ENCODE measurements at regions not wholly inside any gene's neighbourhood (a gene's known extent, or its start where the extent isn't known, plus 50 kb on each side); places are given as distances from the start of the nearest gene placed in this dataset.
"Not testable (repeated sequence)": the region's sequence is repeated elsewhere in the genome, so short reads cannot be mapped to it uniquely, and the experiment has no call there.

DNA sequence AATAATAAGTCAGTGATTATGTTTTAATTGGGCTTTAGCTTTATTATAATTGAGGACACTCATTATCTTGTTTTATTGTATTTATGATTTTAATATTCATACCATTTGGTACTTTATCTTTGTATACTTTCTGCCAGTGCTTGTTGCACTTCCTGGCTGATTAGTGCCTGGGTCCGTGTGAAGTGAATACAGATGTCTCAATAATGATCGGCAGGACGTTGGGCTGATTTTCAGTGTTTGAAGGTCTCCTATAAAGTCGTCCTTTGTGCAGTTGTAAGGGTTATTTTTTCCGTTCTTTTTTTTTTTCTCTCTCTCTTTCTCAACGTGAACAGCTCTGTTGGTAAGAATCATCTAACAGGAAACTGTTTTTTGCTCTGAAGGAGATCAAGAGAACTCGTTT, 450.0 kb upstream of the POU3F2 start:
- H3K9me3 Mint-ChIP-seq: no peaks in the 10 kb centered on the region
- no peaks in the 10 kb centered on the region for H3K4me1 Mint-ChIP-seq
- DNase-seq: no peak
- ATAC-seq: no peak
- no peak overlapping the region for H3K4me3 Mint-ChIP-seq
- H3K27ac Mint-ChIP-seq: no peak overlapping the region
- no peaks in the 10 kb centered on the region for H3K27me3 Mint-ChIP-seq

DNA sequence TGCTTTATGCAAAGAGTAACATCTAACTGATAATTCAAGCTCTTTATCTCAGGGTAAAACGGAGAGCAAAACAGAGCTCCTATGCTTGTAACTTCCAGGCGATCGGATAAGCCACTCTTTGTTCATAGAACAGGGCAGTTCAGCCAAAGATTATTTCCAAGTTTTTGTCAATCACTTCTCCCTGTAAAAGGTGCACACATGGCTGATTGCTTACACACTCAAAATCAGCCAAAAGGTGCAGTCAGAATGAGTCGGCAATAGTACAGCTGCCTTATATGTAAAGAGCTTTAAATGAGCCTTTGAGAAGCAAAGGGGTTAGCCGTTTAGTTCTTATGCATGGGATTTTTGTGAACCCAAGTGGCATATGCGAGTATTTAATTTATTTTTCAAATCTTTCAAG, 449.6 kb upstream of the POU3F2 start:
- Mint-ChIP-seq H3K27me3 (no peaks in the 10 kb centered on the region), H3K4me1 (no peaks in the 10 kb centered on the region), H3K9me3 (no peaks in the 10 kb centered on the region), H3K4me3 (no peak overlapping the region), H3K27ac (no peak overlapping the region)
- ATAC-seq (no peak), DNase-seq (no peak)

DNA sequence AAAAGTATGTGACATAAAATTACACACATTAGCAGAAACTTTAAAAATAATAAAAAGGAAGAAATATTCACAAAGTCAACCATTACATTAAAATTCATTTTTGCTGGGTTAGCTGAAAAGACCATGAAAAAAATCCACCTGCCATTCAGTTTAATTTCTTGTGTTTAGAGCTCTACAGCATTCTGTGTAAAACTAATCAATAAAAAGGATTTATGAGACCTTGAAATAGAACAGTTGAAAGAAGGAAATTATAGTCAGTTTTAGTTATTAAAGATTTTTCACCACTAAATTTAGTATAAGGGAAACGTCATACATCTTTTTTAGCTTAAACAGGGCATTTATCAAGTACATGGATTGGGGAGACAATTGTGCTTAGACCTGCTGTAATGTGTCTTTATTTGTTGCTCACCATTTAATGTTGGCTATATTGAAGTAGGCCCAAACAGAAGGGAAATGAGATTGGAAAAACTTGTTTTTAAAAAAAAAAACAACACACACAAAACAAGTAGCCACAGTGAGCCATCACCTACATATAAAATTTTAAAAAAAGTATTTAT, 438.7 kb upstream of the POU3F2 start:
- H3K27ac Mint-ChIP-seq: no peak overlapping the region
- H3K27me3 Mint-ChIP-seq: no peaks in the 10 kb centered on the region
- no peaks in the 10 kb centered on the region for H3K4me1 Mint-ChIP-seq
- ATAC-seq (no peak), DNase-seq (no peak)
- H3K9me3 Mint-ChIP-seq: peaks cover 5 to 6% of the 10 kb centered on the region in 2 donors
- H3K4me3 Mint-ChIP-seq: no peak overlapping the region

- Mint-ChIP-seq H3K9me3 (peaks cover 0 to 25% of the 10 kb centered on the region in 2 donors), H3K4me1 (no peaks in the 10 kb centered on the region), H3K27me3 (no peaks in the 10 kb centered on the region), H3K4me3 (no peak overlapping the region), H3K27ac (no peak overlapping the region)
- DNase-seq: no peak
- no peak for ATAC-seq
Observed at GRCh38 chr6:98416027-98416426, 418.3 kb upstream of the POU3F2 start.

GRCh38 chr6:98416497-98417158, 417.7 kb upstream of the POU3F2 start:
- DNase-seq, H3K4me1 Mint-ChIP-seq, H3K4me3 Mint-ChIP-seq, H3K27me3 Mint-ChIP-seq, ATAC-seq, H3K27ac Mint-ChIP-seq: not testable (repeated sequence)
- H3K9me3 Mint-ChIP-seq: peaks cover 0 to 19% of the 10 kb centered on the region in 2 donors

DNA sequence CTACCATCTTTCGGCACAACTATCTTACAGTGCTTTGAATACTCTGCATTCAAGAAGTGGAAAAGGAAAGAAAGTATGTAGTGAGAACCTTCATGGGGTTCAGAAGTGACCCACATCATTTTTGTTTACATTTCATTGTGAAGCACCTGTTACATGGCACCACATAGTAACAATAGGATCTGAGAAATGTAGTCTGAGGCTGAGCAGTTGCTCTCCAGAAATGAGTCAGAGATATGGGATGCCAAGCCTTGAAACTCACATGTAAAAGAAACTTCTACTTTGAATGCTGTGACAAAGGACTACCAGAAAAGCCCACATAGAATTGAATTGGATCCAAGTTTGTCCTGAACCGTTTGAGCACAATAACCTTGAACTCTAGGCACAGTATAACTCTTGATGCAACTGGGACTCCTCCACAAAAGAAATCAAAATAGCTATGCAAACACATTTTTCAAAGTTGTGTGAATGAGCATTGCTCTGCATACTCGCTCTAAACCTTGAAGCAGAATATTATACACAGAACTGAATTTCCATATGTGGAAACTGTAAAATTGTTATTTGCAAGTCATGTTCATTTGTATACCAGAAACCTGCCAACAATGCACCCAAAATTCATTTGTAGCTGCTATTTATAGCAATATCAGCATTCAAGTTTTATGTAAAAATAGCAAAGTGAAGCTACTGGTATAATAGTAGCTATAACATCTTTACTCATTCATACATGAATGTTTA, 400.9 kb upstream of the POU3F2 start:
- ATAC-seq (no peak), DNase-seq (no peak)
- Mint-ChIP-seq H3K9me3 (peaks cover 6 to 19% of the 10 kb centered on the region in 2 donors), H3K4me3 (no peak overlapping the region), H3K27me3 (no peaks in the 10 kb centered on the region), H3K27ac (no peak overlapping the region), H3K4me1 (no peaks in the 10 kb centered on the region)

GRCh38 chr6:98443633-98444032, 390.7 kb upstream of the POU3F2 start:
- ATAC-seq: no peak
- Mint-ChIP-seq H3K27me3 (no peaks in the 10 kb centered on the region), H3K4me1 (no peaks in the 10 kb centered on the region), H3K27ac (no peak overlapping the region), H3K4me3 (no peak overlapping the region), H3K9me3 (peaks cover 0 to 8% of the 10 kb centered on the region in 2 donors)
- DNase-seq: no peak

DNA sequence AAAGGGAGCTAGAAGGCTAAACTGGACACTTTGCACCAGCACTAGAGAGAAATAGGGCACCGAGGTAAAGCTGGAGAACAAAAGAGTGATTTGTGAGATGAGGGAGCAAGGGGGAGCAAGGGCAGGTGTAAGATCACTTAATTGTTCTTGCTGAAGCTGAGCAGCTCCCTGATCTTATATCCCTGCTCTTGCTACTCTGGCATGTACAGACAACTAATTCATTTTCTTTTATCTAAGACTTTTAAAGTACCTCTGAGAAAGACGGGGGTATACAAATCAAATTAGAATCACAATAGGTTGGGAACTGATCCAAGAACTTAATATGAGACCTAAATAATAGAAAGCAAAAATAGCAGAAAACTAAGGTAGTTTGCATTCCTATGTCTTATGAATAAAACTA, 381.7 kb upstream of the POU3F2 start:
- H3K4me1 Mint-ChIP-seq: no peaks in the 10 kb centered on the region
- DNase-seq (no peak), ATAC-seq (no peak)
- no peak overlapping the region for H3K27ac Mint-ChIP-seq
- no peak overlapping the region for H3K4me3 Mint-ChIP-seq
- H3K27me3 Mint-ChIP-seq: no peaks in the 10 kb centered on the region
- H3K9me3 Mint-ChIP-seq: no peaks in the 10 kb centered on the region

DNA sequence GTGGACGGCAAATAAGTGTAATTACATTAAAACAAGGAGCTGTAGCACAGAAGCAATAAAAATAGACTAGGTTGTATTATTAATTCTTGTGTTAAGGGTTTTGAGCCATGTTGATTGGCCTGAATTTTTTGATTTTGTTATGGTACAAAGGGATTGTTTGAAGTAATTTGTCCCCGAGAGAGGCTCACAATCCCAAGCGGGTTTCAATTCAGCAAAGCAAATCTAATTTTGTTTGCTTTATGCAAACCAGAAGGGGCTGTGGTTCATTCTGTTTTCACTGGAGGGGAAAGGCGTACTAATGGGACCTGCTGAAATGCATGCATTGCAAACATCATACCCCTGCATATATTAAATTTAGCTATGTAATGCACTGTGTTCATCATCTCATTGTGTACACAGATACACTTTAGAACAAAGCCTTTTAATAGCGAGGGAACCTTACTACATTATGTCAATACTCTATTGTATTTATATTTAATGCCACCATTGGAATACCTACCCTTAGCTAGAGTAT, 379.5 kb upstream of the POU3F2 start:
- Mint-ChIP-seq H3K9me3 (no peaks in the 10 kb centered on the region), H3K4me1 (no peaks in the 10 kb centered on the region), H3K27ac (no peak overlapping the region), H3K4me3 (no peak overlapping the region), H3K27me3 (no peaks in the 10 kb centered on the region)
- no peak for DNase-seq
- ATAC-seq: no peak

DNA sequence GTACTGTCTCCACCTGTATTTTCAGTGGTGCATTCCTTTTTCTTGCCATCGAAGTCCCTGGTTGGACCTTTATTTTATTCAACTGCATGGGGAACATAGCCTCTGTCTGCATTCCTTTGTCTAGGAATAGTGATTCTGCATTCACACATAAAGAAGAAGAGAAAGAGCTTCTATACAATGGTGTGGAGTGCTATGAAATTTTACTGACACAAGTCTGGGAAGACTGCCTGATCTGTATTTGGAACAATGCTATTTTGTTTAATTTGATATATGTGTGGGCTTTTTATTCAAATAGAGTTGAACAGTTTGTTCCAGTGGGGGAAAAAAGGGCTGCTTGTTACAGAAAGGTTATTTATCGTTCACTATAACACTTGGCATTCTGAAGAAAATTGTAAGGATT, 375.7 kb upstream of the POU3F2 start:
- H3K27me3 Mint-ChIP-seq: no peaks in the 10 kb centered on the region
- no peak for DNase-seq
- H3K4me1 Mint-ChIP-seq: no peaks in the 10 kb centered on the region
- H3K9me3 Mint-ChIP-seq: no peaks in the 10 kb centered on the region
- H3K4me3 Mint-ChIP-seq: no peak overlapping the region
- H3K27ac Mint-ChIP-seq: no peak overlapping the region
- ATAC-seq: no peak

DNA sequence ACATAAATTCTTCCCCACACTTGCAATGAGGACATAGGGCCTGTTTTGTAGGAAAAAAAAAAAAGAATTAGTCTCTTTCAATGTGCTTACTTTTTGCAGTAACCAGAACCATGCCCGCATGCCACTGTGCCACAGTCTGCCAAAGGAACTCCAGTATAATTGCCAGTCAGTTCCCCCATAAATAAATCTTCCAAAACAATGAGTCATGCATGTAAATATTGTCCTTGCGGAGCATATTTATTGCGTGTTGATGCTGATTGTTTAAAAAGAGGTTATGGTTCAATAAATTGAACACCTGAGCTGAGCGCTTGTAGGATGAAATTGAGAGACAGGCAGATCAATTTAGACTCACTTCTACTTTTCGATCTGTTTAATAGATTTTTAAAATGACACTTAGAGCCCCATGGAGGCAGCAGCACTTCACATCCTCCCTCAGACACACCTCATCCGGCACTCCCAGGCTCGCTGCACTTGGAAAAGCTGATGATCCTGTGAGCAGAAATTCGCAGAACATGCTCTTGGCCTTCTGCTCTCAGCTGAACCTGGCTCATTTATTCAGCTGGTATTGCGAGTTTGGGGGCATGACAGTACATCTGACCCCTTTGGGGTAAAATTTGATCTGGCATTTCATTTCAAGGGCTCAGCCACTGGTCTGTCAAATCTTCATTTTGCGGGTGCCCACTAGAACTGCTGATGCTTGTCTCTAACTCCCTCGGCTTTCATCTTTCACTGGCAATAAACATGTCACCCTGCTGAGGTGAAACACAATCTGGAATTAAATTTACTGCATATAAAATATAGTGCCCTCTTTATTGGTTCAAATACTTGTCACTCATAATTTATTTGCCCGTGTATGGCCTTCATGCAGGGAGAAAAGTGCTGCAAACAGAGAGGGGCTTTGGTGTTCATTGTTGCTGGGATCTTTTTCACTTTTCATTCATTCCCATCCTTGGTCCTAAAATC, 371.1 kb upstream of the POU3F2 start:
- no peaks in the 10 kb centered on the region for H3K27me3 Mint-ChIP-seq
- ATAC-seq (no peak), DNase-seq (no peak)
- no peaks in the 10 kb centered on the region for H3K4me1 Mint-ChIP-seq
- H3K9me3 Mint-ChIP-seq: no peaks in the 10 kb centered on the region
- H3K4me3 Mint-ChIP-seq: no peak overlapping the region
- H3K27ac Mint-ChIP-seq: no peak overlapping the region

GRCh38 chr6:98467091-98467490, 367.3 kb upstream of the POU3F2 start:
- Mint-ChIP-seq H3K27me3 (no peaks in the 10 kb centered on the region), H3K27ac (no peak overlapping the region), H3K4me1 (no peaks in the 10 kb centered on the region), H3K4me3 (no peak overlapping the region), H3K9me3 (peaks cover 8 to 19% of the 10 kb centered on the region in 2 donors)
- no peak for ATAC-seq
- DNase-seq: no peak

GRCh38 chr6:98467902-98468301, 366.5 kb upstream of the POU3F2 start:
- Mint-ChIP-seq H3K4me3 (no peak overlapping the region), H3K27ac (no peak overlapping the region), H3K9me3 (peaks cover 13 to 26% of the 10 kb centered on the region in 2 donors), H3K27me3 (no peaks in the 10 kb centered on the region), H3K4me1 (no peaks in the 10 kb centered on the region)
- DNase-seq: no peak
- ATAC-seq: no peak

- Mint-ChIP-seq H3K4me1 (no peaks in the 10 kb centered on the region), H3K4me3 (no peak overlapping the region), H3K27ac (no peak overlapping the region), H3K27me3 (no peaks in the 10 kb centered on the region), H3K9me3 (peaks cover 13 to 26% of the 10 kb centered on the region in 2 donors)
- DNase-seq: no peak
- ATAC-seq: no peak
Observed at GRCh38 chr6:98469141-98469540, 365.2 kb upstream of the POU3F2 start.

GRCh38 chr6:98470821-98471220, 363.6 kb upstream of the POU3F2 start:
- ATAC-seq: no peak
- Mint-ChIP-seq H3K27me3 (no peaks in the 10 kb centered on the region), H3K4me1 (no peaks in the 10 kb centered on the region), H3K4me3 (no peak overlapping the region), H3K9me3 (peaks cover 13 to 26% of the 10 kb centered on the region in 2 donors), H3K27ac (no peak overlapping the region)
- no peak for DNase-seq

Data from stimulated activated naive CD8-positive, alpha-beta T cell treated with anti-CD3 and anti-CD28 coated beads, Interleukin-15, amount 100 ng/mL, for 72 hours (primary cell).